ENCODE measurements at regions not wholly inside any gene's neighbourhood (a gene's known extent, or its start where the extent isn't known, plus 50 kb on each side); places are given as distances from the start of the nearest gene placed in this dataset.
"Not testable (repeated sequence)": the region's sequence is repeated elsewhere in the genome, so short reads cannot be mapped to it uniquely, and the experiment has no call there.

- Histone ChIP-seq H3K4me1 (no peaks in the 10 kb centered on the region), H3K36me3 (no peaks in the 10 kb centered on the region), H3K9me3 (no peaks in the 10 kb centered on the region), H3K27me3 (no peaks in the 10 kb centered on the region), H3K4me3 (no peak overlapping the region), H3K27ac (no peak overlapping the region)
- intact Hi-C loops (cut with DNase I), result no loop called here
- DNase-seq (no peak), ATAC-seq (no peak)
- TF ChIP-seq CTCF (IDR thresholded peaks at IDR 0.05), result no peak
These were observed 55.8 kb upstream of the SGIP1 start for GRCh38 chr1:66478116-66478515.

- Histone ChIP-seq H3K4me1 (no peaks in the 10 kb centered on the region), H3K27ac (no peak overlapping the region), H3K36me3 (no peaks in the 10 kb centered on the region), H3K27me3 (no peaks in the 10 kb centered on the region), H3K9me3 (no peaks in the 10 kb centered on the region), H3K4me3 (no peak overlapping the region)
- DNase-seq, result no peak
- intact Hi-C loops (cut with DNase I), result no loop called here
- no peak for ATAC-seq
- TF ChIP-seq CTCF (IDR thresholded peaks at IDR 0.05), result no peak
These were observed 53.8 kb upstream of the SGIP1 start for GRCh38 chr1:66480162-66480561.

GRCh38 chr1:66481215-66481614 is 52.7 kb upstream of the SGIP1 start:
- ATAC-seq; H3K36me3 ChIP-seq; H3K27me3 ChIP-seq; H3K27ac ChIP-seq; H3K4me3 ChIP-seq; DNase-seq; H3K9me3 ChIP-seq; H3K4me1 ChIP-seq; intact Hi-C loops (cut with DNase I): not testable (repeated sequence)

All from upper lobe of right lung (tissue), 1 donor.